ENCODE measurements at regions not wholly inside any gene's neighbourhood (a gene's known extent, or its start where the extent isn't known, plus 50 kb on each side); places are given as distances from the start of the nearest gene placed in this dataset.
"Not testable (repeated sequence)": the region's sequence is repeated elsewhere in the genome, so short reads cannot be mapped to it uniquely, and the experiment has no call there.

DNA sequence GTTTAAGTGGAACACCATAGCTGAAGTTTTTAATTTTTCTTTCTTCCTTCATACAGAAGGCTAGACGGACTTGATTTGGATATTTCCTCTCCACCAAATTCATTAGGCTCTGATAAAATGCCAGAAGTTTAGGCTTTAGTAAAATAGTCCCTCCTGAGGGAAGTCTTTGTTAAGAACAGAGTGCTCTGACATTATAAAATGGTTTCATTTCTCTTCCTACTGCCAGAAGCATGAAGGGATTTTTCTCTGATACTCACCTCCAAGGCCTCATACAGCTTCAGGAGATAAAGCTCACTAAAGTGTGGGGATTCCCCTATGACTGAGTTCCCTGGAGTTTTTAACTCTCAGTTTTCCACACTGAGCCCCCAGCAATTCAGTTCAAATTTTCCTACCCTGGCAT, 1489.6 kb downstream of the REEP3 start:
- DNase-seq (ENCODE audit: low read depth in 2 of 2), result no peak

DNA sequence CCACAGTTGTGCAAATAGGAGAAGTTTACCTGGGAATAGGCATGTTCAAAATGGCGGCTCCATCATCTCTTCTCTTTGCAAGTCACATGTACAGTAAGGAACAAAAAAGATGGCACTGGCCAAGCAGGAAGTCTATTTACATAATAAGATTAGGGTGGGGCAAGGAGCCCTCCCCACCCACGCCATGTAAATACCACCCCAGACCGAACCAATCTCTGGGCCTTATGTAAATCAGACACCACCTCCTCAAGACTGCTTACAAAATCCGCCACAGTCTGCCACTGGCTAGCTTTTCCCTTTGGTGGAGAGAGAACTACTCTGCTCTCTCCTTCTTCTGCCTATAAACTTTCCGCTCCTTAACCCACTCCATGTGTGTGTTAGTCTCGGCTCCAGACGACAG, 1496.3 kb downstream of the REEP3 start:
- no peak for DNase-seq (ENCODE audit: low read depth in 2 of 2)

DNA sequence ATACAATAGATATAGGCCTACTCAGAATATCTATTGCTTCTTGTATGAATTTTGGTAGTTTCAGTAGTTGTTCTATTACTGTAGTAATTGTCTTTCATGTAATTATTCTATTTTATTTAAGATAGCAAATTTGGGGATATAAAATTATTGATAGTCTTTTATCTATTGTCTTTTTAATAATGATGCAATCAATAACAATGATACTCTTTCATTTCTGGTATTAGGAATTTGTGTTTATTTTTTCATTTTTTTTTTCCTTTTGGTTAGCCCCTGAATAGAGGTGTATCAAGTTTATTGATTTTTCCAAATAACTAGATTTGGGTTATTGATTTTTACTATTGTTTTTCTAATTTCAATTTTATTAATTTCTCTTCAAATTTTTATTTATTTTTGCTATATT, 1503.7 kb downstream of the REEP3 start:
- DNase-seq (ENCODE audit: low read depth in 2 of 2), result no peak

DNA sequence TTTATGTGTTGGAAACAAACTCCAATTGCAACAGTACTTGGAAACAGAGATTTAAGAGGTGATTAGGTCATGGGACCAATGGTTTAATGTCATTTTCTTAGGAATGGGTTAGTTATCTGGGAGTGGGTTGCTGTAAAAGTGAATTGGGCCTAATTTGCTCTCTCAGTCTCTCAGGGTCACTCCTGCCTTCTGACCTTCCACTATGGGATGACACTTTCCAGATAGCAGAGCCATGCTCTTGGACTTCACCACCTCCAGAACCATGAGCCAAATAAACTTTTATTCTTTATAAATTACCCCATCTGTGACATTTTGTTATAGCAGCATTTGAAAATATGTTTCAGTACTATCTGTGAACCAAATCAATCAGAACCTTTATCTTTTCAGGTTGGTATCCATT, 1509.1 kb downstream of the REEP3 start:
- no peak for DNase-seq (ENCODE audit: low read depth in 2 of 2)

DNA sequence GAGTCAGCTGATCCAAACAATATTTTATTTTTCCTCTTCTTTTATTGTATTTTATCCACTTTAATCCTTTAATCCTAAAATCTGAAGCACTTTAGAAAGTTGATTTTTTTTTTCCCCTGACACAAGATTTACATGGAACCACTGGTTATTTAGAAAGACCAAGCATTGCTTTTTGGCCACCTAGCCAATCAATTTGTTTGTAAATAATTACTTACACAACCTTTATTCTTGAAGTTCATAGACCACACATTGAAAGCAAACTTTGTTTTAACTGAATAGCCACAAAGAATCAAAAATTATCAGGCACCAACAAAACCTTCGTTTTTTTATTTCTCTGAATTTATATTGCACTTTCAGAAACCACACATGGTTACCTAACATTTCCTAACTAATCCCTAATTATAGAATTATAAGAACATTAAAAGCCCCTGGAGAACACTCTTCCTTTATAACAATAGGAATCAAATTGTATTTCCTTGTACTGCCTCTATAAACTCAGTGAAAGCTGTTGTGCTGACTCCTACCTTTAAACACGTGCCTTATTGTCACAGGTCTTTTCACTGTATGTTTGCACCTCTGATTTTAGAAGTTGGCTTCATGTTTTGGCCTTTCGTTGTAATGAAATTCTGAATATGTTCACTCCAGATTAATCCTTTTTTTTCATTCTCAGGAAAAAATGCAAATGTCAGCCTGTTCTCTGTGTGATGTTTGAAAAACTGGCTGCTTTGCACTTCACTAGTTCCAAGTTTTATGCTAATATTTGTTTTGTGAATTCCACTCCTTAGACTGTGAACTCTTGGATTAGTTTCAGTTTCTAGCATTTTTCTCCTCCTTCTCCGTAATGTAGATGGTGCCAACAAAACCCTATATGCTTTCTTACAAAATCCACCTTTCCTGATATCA, 1511.9 kb downstream of the REEP3 start:
- no peak for DNase-seq (ENCODE audit: low read depth in 2 of 2)

DNA sequence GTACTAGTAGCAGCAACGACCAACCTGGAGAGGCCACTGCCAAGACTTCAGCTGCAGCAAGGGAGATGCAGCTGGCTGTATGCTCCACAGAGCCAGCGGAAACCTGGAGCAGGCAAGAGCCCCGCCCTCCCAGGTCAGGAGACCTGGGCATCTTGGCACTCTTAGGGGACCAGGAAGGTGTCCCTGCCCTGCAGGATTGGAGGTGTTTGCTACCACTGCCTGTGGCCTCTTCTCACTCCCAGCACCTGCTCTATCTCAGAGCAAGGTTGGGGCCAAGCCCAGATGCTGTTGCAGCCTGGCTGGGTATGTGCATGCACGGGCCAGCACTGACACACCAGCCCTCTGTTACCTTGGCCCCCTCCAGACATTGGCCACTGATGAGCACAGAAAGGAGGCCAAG, 1512.8 kb downstream of the REEP3 start:
- DNase-seq (ENCODE audit: low read depth in 2 of 2), result no peak

- DNase-seq (ENCODE audit: low read depth in 2 of 2), result no peak
These were observed 1519.6 kb downstream of the REEP3 start for GRCh38 chr10:65040796-65041195.

DNA sequence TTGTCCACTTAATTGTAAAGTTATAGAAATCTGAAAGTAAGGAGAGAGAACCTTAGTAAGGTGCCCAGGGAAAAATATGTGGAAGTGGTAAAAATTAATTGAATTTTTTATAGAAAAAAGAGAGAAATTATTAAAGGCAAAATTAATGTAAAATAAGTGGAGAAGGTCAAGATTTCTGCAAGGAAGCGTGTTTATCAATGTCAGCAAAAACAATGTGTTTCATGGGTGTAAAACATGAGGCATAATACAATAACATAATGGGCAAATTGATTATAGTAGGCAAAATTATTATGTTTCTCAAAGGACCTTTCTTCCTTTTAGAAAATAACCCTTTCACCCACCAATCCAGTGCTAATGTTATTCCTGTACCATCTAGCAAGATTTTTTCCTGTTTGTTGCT, 1520.1 kb downstream of the REEP3 start:
- no peak for DNase-seq (ENCODE audit: low read depth in 2 of 2)

DNA sequence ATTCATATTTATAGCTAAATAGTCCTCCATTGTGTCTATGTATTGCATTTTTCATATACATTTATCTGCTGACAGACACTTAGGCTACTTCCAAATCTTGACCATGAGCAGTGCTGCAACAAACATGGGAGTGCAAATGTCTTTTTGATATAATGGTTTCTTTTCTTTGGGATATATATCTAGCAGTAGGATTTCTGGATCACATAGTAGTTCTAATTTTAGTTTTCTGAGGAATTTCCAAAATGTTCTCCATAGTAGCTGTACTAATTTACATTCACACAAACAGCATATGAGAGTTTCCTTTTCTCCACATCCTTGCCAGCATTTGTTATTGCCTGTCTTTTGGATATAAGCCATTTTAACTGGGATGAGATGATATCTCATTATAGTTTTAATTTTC, 1521.3 kb downstream of the REEP3 start:
- DNase-seq (ENCODE audit: low read depth in 2 of 2), result no peak

GRCh38 chr10:65046831-65047230, 1525.6 kb downstream of the REEP3 start:
- DNase-seq (ENCODE audit: low read depth in 2 of 2), result no peak

DNA sequence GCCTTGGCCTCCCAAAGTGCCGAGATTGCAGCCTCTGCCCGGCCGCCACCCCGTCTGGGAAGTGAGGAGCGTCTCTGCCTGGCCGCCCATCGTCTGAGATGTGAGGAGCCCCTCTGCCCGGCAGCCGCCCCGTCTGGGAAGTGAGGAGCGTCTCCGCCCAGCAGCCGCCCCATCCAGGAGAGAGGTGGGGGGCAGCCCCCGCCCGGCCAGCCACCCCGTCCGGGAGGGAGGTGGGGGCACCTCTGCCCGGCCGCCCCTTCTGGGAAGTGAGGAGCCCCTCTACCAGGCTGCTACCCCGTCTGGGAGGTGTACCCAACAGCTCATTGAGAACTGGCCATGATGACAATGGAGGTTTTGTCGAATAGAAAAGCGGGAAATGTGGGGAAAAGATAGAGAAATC, 1530.9 kb downstream of the REEP3 start:
- DNase-seq (ENCODE audit: low read depth in 2 of 2), result not testable (repeated sequence)

DNA sequence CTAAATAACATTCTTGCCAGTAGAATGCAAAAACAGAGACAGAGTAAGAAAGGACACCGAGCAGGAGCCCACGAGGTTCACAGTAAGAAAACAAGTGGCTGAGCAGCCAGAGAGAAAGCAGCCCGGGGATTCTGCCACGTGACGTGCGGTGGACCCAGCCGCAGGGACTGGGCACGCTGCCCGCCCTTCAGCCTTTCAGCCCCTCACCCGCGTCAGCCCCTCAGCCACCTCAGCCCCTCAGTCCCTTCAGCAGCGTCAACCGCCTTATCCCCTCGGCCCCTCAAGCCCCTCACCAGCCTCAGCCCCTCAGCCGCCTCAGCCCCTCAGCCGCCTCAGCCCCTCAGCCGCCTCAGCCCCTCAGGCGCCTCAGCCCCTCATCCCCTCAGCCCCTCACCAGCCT, 1532.2 kb downstream of the REEP3 start:
- not testable (repeated sequence) for DNase-seq (ENCODE audit: low read depth in 2 of 2)

DNA sequence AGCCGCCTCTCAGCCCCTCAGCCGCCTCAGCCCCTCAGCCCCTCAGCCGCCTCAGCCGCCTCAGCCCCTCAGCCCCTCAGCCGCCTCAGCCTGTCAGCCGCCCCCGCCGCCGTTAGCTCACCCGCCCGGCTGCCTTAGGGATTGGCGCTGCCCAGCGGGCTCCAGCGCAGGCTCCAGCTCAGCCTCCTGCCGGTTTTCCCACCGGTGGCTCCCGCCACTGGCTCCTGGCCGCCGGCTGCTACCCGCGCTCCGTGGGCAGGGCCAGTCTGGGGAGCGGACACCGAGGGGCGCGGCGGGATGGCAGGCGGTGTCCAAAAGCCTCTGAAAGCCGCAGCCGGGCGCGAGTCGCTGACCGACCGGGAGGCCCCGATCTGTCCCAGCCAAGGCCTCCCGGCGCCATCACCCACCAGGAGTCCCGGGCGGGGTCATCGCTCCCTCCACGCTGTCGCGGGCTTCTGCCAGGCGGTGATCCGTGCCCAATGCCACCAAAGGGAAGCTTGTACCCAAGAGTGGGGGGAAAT, 1532.7 kb downstream of the REEP3 start:
- not testable (repeated sequence) for DNase-seq (ENCODE audit: low read depth in 2 of 2)

DNA sequence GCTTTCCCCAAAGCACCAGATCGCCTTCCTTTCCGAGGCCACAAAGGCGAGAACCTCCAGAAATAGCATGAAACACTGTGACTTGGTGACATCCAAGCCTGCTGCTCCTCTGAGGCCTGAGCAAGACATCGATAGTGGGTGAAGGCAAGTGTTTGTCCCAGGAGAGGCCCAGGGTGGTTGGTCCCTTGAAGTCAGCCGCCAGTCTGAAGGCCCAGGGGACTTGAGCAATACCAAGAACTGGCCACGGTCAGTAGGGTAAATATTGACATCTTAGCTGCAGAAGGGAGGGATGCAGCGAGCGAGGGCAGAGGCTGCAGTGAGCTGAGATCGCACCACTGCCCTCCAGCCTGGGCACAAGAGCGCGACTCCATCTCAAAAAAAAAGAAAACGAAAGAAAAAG, 1533.5 kb downstream of the REEP3 start:
- DNase-seq (ENCODE audit: low read depth in 2 of 2), result not testable (repeated sequence)

DNA sequence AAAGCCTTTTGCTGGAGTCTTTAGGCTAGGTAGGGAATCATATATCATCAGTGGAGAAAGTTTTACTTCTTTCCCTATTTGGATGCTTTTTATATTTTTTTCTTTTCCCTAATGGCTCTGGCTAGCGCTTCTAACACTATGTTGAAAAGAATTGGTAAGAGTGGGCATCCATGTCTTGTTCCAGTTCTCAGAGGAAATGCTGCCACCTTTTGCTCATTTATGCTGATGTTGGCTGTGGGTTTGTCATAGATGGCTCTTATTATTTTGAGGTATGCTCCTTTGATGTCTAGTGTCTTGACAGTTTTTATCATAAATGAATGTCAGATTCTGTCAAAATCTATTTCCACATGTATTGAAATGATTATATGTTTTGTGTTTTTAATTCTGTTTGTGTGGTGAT, 1544.1 kb downstream of the REEP3 start:
- DNase-seq (ENCODE audit: low read depth in 2 of 2), result no peak

DNA sequence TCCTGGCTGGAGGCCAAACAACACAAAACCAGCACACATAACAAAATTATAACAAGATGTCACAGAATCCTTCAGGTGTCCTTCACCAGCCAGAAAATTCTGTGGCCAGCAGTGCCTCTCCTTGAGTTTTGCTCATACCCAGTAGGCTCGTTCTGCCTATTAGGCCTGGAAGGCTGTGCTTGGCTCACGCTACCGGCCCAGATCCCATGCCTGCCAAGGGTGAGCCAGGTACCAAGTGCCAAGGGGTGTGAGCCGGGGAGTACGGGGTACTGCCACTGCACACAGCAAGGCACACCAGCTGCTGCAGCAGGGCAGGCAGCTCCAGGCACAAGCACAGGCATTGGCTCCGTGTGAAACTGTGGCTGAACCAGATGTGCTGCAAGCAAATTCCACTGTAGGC, 1562.0 kb downstream of the REEP3 start:
- no peak for DNase-seq (ENCODE audit: low read depth in 2 of 2)

DNA sequence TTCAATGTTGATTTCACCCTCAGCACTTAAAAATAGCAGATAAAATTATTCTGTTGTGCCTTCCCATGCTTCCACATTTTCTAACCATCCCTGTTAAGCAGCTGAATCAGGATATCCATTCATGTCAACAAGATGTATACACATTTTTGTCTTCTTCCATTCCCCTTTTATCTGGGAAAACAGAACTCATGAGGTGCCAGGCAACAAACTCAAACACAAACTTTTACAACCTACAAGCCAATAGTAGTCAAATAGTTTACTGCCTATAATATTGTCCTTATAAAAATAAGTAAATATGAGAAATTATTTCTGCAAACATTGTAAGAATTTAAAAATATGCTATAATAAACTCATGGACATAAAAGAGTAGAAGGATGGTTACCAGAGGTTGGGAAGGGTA, 1569.8 kb downstream of the REEP3 start:
- no peak for DNase-seq (ENCODE audit: low read depth in 2 of 2)

DNA sequence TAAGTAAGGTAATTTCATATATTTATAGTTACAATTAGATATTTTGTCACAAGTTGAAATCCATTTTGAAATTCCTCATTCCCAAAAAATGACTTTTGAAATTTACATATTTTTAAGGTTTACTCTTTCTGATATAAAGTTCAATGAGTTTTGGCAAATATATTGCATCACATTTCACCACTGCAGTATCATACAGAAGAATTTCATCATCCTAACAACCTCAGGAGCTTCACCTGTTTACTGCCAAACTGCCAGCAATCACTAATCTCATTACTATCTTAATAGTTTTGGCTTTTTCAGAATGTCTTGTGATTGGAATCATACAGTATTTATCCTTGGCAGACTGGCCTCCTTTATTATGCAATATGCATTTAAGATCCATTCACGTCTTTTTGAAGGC, 1578.9 kb downstream of the REEP3 start:
- DNase-seq (ENCODE audit: low read depth in 2 of 2), result no peak

- not testable (repeated sequence) for DNase-seq (ENCODE audit: low read depth in 2 of 2)
These were observed 1579.7 kb downstream of the REEP3 start for GRCh38 chr10:65100881-65101280.

- DNase-seq (ENCODE audit: low read depth in 2 of 2), result no peak
These were observed 1588.8 kb downstream of the REEP3 start for GRCh38 chr10:65110009-65110408.

GRCh38 chr10:65111059-65111458, 1589.9 kb downstream of the REEP3 start:
- DNase-seq (ENCODE audit: low read depth in 2 of 2), result not testable (repeated sequence)

DNA sequence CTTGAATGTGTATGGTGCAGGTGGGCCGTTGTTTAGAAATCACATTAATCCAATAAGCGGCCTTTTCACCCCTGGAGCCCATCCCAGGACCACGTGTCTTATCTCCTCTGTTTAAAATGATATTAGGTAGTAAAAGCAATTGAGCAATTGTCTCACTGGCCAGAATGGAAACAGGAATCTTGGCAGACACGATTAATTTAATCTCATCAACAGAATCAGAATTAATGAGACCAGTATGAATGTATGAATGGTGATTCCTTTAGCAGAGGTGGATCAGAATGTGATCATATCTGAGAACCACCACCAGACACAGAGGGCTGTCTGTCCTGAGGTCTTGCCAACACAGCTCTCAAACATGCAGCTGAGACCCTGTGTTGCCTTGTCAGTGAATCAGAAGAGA, 1591.4 kb downstream of the REEP3 start:
- no peak for DNase-seq (ENCODE audit: low read depth in 2 of 2)

GRCh38 chr10:65123120-65123519, 1601.9 kb downstream of the REEP3 start:
- no peak for DNase-seq (ENCODE audit: low read depth in 2 of 2)

DNA sequence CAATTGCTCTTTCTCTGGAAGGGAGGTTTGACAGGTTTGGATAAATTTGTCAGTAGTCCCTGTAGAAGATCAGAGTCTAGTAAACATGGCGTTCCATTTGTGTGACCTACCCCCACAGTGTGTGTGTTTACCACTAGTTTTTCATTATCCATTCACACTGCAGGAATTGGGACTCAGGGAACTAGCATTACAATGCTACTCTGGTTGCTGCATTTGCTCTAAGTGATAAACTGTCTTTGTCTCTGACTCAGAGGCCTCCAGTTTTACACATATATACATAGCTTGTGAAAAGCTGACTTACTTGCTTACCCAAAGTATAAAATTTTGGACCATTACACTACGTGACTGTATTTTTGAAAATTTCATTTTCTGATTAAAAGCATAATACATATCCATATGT, 1604.0 kb downstream of the REEP3 start:
- no peak for DNase-seq (ENCODE audit: low read depth in 2 of 2)
